ENCODE measurements at regions not wholly inside any gene's neighbourhood (a gene's known extent, or its start where the extent isn't known, plus 50 kb on each side); places are given as distances from the start of the nearest gene placed in this dataset.

- TF ChIP-seq CTCF (IDR thresholded peaks at IDR 0.05; ENCODE audit: insufficient read depth, low read length): no peak
- TF ChIP-seq POLR2AphosphoS5 (IDR thresholded peaks at IDR 0.05; ENCODE audit: low read depth): no peak
Measured at GRCh38 chr3:168154089-168154488, 58.4 kb upstream of the GOLIM4 start.

All from HL-60 (cell line).